ENCODE measurements at regions not wholly inside any gene's neighbourhood (a gene's known extent, or its start where the extent isn't known, plus 50 kb on each side); places are given as distances from the start of the nearest gene placed in this dataset.
"Not testable (repeated sequence)": the region's sequence is repeated elsewhere in the genome, so short reads cannot be mapped to it uniquely, and the experiment has no call there.

DNA sequence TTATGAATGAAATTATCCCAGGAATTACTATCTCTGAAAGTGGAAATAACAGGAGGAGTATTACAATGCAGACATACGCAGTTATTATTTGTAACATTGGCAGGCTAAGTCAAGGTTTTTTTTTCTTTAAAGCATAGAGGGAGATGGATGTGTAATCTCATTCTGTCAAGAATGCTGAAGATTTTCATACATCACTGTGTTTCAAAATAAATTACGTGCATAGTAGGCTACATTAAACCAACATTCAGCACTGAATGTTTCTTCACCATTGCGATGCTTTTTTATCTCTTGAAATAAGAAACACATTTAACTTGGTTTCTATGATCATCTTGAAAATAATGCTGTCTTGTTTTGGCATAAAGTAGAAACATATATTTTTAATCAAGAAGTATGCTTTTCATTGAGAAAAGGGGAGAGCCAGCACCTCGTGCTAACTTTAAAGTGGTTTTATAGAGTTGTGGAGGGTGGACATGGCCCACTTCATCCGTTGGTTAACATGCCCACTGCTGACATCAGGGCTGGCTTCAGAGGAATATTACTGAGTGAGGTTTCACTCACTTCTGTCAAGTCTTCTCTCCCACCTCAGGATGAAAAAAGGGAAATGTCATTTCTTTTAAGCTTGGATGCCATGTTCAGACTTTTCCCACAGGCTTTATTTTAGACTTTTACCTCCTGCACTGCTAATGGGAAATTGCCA lies 203.6 kb upstream of the MEF2C start:
- intact Hi-C loops (cut with DNase I) = no loop called here

DNA sequence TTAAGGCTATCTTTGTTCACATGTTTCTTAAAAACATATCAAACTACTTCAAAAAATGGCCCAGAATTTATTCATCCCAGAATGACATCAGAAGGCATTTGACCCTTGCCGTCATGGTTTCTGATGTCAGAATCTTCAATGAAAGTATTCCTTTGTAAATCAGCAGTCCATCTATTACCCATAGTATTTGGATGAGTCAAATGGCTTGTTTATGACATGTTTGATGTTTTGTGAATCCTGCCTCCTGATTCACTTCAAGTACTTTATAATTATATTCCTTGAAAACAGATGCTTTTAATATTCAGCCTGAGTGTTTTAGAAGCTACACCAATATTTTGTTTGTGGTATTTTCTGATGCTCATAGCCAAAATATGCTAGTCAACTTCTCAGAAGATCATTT lies 200.8 kb upstream of the MEF2C start:
- DNase-seq = no peak
- intact Hi-C loops (cut with DNase I) = no loop called here

More for the DNA sequence above, 203.6 kb upstream of the MEF2C start:
- DNase-seq = no peak

DNA sequence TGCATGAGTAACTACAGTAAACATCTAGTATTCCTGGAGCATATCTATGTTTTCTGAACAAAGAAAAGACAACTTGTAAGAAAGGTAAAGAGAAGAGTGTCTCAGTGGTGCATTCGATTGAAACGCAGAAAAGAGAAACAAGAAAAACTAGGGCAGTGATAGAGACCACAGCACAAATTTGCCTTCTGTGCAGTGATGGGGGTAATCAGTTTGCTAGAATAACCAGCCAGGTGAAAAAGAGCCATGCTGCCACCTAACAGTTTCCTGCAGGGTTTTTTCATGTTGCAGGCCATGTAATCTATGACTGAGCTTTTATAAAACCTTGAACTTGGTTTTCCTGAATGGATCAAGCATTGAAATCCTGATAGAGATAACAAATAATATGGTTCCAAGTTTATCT lies 198.4 kb upstream of the MEF2C start:
- intact Hi-C loops (cut with DNase I) = no loop called here
- DNase-seq = no peak

DNA sequence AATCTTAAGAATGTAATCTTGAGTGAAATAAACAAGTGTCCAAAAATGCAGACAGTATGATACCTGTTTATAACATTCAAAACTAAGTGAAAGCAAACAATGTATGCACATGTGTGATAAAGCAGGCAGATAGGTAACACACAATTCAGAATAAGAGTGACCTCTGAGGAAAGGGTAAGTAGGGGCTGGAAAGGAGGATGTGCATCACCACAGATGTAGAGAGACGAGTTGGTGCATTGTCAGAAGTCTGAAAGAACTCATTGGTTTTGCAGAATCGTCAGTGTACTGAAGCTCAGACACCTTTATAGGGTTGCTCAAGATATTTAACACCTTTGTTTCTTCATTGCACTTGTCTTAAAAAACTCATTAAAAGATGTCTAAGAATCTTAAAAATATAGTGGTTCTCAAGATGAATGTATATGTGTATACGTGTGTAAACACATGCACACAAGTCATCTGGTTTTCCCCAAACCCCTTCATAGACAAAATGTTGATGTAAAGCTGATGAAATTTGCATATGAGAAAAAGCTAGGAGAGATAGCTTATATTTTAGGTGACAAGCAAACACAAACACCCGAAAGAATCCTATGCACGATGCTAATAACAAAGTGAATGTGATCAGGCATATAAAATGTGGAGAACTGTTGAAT lies 197.6 kb upstream of the MEF2C start:
- intact Hi-C loops (cut with DNase I) = no loop called here
- no peak for DNase-seq

DNA sequence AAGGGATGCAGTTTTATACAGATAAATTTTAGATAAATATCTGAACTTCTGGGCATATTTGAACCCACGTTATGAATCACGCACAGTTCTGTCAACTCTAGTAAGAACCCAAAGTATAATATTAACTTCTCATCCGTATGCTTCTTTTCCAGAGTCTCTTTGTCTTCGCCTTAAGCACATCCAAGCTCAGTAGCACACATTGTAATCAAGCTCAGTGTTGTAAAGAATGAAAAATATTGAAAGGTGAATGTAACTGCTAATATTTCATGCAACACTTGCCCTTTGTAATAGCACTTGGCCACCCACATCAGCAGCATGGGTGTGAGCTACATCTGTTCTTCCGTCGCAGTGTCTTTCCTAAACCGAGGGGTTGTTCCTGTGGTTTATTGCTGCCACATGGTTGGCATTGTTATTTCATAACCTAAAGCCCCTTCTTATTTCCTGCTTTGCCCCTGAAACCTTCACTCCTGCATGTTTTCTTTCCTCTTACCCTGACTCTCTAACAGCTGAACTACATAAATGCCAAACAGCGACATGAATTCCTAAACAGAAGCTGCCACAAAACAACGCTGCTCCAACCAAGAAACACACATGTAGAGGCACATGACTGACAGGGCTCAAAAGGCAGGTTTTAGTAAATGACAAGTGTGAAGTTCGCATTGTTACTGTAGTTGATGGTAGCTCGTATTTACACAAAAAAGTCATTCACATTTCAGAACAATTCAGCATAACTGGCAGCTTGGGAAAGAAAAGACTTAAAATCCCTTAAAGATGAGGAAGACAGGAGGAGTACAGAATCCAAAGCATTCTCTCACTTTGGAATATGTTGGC lies 190.1 kb upstream of the MEF2C start:
- intact Hi-C loops (cut with DNase I) = no loop called here
- no peak for DNase-seq

DNA sequence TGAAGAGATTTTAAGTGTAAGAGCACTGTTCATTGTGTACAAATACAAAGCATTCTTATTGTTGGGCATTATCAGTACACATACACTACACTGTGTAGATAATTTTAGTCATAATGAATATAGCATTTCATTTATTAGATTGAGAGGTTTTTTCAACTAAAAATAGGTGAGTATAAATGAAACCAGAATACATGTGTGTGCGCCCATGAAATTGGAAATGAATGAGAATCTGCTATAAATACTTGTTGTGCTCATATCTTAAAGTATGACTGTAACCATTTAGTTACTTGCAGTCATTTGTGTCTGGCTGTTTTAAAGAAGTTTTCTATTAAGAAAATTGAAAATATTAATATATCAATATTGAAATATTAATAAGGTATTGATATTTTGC lies 189.0 kb upstream of the MEF2C start:
- DNase-seq = no peak
- intact Hi-C loops (cut with DNase I) = no loop called here

DNA sequence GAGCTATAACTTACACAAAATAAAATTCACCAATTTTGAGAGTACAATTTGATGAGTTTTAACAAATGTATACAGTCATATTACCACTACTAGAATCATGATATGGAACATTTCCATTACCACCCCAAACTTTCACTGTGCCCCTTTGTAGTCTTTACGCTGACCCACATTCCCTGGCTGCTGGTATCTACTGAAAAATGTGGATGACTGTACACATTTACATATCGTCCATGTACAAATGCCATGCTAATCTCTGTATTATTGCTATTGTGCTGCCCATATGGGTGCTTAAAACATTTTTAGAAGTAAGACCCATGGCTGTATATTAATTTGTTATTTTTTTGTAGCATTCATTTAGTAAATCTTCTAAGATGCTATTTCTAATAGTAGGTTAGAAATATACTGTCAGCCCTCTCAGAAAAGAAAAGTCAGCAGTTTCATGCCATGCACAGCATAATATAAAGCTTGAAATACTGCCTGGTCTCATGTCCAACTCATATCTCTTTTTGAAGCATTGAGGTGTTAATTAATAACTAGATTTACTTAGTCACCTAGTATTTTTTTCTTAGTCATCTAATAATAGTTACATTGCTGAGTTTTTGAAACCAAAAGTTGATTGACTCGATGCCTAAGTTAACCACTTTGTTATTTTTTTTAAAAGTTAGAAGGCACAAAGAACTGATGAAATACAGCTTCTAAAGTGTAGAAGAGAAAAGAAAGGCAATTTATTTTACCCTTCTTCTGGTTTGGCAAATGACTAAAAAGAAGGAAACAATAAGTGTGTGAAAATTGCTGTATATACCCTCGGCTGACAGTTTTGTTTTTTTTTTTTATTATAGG lies 188.3 kb upstream of the MEF2C start:
- DNase-seq = no peak
- intact Hi-C loops (cut with DNase I) = no loop called here

DNA sequence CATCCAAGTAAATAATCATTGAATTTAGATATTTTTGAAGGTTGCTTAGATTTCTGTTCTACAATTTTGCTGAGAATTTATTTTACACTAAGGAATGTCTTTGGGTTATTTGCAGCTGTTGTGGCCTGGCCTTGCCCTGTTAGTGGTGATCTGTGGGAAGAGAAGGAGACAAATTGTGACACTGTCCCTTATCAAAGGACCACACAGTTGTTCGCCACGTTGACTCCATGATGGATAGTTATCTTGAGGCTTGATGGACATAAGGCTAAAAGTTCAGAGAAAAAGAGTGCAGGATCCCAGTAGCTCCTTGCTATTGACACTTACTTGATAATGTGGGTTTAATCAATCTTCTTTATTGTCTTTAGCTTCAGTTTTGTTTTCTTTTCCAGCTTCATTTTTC lies 186.6 kb upstream of the MEF2C start:
- intact Hi-C loops (cut with DNase I) = no loop called here
- no peak for DNase-seq

DNA sequence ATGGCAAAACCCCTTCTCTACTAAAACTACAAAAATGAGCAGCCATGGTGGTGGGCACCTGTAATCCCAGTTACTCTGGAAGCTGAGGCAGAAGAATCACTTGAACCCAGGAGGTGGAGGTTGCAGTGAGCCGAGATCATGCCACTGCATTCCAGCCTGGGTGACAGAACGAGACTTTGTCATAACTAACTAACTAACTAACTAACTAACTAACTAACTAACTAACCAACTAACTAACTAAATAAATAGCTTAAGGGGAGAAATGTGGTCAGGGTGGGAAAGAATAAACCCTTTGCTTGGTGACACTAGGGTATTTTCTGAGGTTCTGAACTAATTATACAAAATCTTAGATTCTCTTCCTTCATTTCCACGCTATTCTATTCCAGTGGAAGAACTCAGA lies 184.4 kb upstream of the MEF2C start:
- DNase-seq = no peak
- intact Hi-C loops (cut with DNase I) = no loop called here

DNA sequence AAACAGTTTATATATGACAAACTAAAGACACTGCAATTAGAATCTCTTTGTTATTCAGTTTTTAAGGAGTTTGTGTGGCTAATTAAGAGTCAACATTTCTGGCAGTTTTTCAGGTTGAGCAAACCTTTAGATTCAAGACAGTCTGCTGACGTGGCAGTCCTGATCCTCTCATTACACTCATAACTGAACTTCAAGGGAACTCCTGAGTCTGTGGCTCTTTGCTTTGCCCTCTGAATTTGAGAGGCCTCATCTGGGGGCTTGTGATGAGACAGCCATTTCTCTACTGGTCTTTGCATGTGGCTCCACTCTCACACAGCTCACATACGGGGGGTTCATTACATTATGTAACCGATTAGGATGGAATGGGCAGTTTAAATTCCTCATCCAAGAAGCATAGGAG lies 182.9 kb upstream of the MEF2C start:
- intact Hi-C loops (cut with DNase I) = no loop called here
- DNase-seq = no peak

DNA sequence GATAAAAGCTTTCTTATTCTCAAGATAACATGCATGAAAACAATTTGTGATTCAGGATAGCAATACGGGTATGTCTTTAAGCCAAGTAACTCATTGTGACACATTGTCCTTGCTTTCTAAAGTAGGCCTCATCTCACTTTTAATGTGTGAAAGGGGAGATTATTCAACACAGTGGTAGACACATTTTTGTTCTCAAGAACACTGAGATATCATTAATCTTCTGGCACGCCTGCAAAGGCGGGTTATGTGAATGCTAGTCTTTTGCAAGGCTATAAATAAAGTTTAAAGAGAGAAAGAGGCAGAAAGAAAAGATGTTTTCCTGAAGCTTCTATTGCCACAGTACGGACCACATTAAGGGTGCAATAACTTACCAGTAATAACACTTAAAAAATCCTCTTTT lies 181.8 kb upstream of the MEF2C start:
- intact Hi-C loops (cut with DNase I) = no loop called here
- peak in 1 of 10 donors; percentile 16 for DNase-seq

DNA sequence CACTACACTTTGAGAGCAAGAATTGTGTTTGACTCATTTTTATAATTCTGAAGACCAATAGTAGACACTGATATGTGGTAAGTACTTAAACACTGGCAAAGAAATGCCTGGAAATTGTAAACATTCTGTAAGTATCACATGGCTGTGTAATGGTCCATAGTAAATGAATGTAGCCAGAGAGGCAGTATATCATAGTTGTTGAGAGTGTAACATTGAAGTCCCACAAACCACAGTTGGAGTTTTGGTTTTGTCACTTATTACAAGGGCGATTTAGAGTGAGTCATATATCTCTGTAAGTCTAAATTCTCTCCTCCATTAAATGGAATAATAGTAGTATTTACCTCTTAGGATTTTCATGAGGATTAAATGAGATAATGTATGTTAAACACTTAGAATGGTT lies 181.1 kb upstream of the MEF2C start:
- no peak for DNase-seq
- intact Hi-C loops (cut with DNase I) = no loop called here

DNA sequence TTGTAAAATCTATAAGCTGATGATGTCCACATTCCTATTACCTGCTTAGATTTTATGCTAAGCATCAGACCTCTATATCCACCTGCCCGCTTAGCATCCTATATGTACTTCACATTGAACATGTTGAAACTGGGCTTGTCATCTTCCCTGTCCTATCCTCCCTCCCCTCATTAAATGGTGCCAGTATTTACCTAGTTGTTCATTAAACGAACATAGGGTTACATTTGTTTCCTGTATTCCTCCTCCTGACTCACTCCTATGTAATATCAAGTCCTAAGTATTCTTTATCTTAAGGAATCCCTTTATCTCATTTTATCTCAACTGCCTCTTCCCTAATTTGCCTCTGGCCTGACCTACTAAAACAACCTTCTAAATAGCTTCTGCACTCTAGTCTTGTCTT lies 177.8 kb upstream of the MEF2C start:
- intact Hi-C loops (cut with DNase I) = no loop called here
- DNase-seq = no peak

DNA sequence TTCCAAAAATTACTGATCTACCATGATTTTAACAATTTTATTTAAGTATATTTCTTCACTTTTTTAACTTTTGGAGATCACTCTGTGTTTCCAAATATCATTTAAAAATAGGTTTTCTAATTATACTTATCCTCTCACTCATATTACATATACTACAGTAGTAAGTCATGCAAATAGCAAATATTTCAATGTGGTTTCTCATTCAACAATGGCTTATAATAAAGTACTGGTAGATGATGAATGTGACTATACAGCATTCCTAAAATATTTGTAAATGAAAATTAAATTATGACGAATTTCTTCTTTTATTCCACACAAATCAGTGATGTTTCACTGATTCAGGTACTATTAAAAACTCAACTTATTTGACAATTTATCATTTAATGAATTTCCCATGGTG lies 176.3 kb upstream of the MEF2C start:
- DNase-seq = no peak
- intact Hi-C loops (cut with DNase I) = no loop called here

DNA sequence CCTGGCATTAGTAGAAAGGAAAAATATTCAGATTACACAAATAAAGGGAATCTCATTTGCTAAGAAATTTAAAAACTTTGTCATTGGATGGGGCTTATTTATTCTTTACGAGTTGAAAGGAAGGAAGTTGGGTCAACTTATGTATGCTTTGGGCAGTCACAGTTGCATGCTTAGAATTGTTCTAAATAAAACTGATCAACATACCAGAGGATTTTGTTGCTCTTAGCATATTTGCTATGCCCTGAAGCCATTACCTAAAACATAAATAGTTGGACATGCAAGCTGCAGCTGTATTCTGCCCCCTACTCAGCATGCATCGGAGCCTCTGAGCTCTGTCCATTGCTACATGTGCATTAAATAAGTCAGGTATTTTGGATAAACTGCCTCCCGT lies 172.7 kb upstream of the MEF2C start:
- DNase-seq = no peak
- intact Hi-C loops (cut with DNase I) = no loop called here

DNA sequence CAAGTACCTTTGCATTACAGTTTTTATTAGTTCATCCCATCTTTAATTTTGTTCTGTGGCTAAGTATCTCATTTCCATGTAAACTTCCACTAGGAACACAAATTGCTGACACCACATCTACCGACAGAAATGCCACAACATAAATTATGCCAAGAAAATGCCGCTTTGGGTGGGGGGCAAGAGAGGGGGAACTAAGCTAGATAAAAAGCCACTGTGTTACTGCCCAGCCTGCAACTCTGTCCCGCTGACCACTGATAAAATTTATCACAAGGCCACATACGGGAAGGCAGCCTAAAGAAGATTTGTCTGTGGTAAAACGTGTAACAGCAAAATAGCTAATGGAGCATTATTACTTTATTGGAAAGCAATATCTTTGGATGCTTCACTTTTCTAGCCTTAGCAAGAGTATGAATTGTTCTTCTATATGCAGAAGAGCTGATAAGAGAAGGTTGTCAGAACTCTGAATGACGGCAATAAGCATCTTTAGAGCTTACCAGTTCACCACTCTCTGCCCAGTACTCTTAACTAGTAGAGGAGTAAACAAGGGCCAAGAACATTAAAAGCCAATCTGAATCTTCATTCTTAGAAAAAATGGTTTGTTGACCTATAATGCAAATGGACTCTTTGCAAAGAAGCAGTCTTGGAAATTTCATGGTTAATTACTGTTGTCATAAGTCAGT lies 172.2 kb upstream of the MEF2C start:
- intact Hi-C loops (cut with DNase I) = no loop called here
- no peak for DNase-seq

DNA sequence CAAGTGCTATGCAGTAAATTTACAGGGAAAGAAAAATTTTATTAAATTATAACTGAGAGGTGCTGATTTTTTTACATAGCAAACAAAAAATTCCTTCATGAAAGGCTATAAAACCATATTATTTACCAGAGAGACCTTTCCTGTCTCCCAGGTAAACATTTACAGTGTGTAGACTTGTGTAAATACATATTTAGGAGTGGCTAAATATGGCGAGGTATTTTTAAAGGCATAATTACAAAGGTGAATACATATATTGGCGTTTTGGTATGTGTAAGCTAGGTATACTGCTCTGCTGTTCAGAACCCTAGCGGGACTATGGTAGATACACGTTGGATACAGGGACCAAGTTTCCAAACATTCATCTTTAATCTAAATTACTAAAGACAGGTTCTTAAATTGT lies 170.6 kb upstream of the MEF2C start:
- intact Hi-C loops (cut with DNase I) = no loop called here
- no peak for DNase-seq

DNA sequence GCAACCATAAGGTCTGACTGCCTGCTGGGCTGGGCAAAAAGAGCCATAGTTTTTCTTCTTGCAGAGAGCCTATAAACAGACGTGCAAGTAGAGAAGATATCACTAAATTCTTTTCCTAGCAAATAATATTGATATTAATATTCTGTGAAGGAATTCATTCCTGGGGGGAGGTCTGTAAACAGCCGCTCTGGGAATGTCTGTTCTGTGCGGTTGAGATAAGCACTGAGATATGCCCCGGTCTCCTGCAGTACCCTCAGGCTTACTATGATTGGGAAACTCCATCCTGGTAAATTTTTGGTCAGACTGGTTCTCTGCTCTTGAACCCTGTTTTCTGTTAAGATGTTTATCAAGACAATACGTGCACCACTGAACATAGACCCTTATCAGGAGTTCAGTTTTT lies 167.1 kb upstream of the MEF2C start:
- DNase-seq; intact Hi-C loops (cut with DNase I): not testable (repeated sequence)

DNA sequence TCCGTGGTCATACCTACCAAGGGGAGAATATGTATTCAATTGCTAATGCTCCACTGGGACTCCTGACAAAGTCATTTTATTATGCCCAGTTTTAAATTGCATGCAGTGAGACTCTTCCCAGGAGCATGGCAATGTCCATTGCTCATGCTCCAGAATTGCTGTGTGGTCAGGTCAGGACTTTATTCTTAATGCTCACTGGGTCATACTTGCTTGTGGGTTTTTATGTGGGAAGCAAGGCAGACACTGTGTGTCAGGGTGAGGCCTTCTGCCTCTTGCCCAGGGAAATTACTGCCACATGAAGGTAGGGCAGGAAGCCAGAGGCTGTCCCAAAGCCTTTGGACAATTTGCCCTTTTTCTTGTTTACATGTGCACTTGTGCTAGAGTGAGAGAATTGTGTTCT lies 164.6 kb upstream of the MEF2C start:
- no peak for DNase-seq
- intact Hi-C loops (cut with DNase I) = no loop called here

DNA sequence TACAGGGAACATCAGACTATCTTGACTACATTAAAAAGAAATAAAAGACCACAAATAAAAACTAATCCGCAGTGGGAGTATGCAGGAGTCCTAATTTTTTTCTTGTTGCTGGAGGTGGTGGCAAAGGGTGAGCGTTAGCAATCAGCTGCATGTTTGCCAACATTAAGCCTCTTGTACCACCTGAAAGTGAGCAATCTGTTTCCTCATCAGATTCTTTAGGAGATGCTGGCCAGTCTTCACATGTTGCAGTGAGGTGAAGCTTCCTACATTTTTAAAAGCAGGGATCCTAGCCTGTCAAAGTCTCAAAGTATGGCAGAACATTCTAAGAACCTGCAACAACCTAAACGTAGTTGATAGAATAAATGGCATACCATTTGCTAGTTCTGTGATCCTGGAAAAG lies 162.2 kb upstream of the MEF2C start:
- no peak for DNase-seq
- intact Hi-C loops (cut with DNase I) = no loop called here

All from posterior cingulate gyrus (tissue), 11 donors.